MM.1S (cell line): ENCODE measurements at regions not wholly inside any gene's neighbourhood (a gene's known extent, or its start where the extent isn't known, plus 50 kb on each side); places are given as distances from the start of the nearest gene placed in this dataset.

Experiments used
- DNase-seq: peaks from one replicate; pipeline ENCODE4 v3.0.0-alpha.2; 2015
- H2AFZ ChIP-seq: fragments of 300-600 bp; sonication (generic); 2 replicates; pipeline ENCODE4 v1.6.0; 2016; ENCODE audit warnings: antibody characterized with exemption, low read length
- H3F3A ChIP-seq: fragments of 300-600 bp; sonication (generic); 2 replicates; pipeline ENCODE4 v1.6.1; 2016; ENCODE audit warnings: mild to moderate bottlenecking, antibody characterized with exemption, low read length, moderate library complexity, mixed read lengths; ENCODE audit not compliant: insufficient read depth
- H3K27ac ChIP-seq: fragments of 300-600 bp; sonication (generic); 2 replicates; pipeline ENCODE4 v1.5.1; 2016; ENCODE audit warnings: mild to moderate bottlenecking, low read length
- H3K27me3 ChIP-seq: fragments of 300-600 bp; sonication (generic); replicated peaks from 2 replicates; pipeline ENCODE4 v1.6.0; 2016; ENCODE audit warnings: low read length; ENCODE audit not compliant: insufficient read depth
- H3K36me3 ChIP-seq: fragments of 300-600 bp; sonication (generic); replicated peaks from 2 replicates; pipeline ENCODE4 v1.6.1; 2016; ENCODE audit warnings: mild to moderate bottlenecking, low read length, mixed read lengths; ENCODE audit not compliant: insufficient read depth
- H3K4me1 ChIP-seq: fragments of 300-600 bp; sonication (generic); 2 replicates; pipeline ENCODE4 v1.6.1; 2016; ENCODE audit warnings: low read length, mixed read lengths
- H3K4me2 ChIP-seq: fragments of 300-600 bp; sonication (generic); 2 replicates; pipeline ENCODE4 v1.6.0; 2016; ENCODE audit warnings: low read depth, low read length
- H3K4me3 ChIP-seq: fragments of 300-600 bp; sonication (generic); 2 replicates; pipeline ENCODE4 v1.5.1; 2016; ENCODE audit warnings: low read length, mixed read lengths
- H3K79me2 ChIP-seq: fragments of 300-600 bp; sonication (generic); 2 replicates; pipeline ENCODE4 v1.6.1; 2016; ENCODE audit warnings: mixed run types, low read length, mixed read lengths
- H3K9ac ChIP-seq: fragments of 300-600 bp; sonication (generic); 2 replicates; pipeline ENCODE4 v1.6.1; 2016; ENCODE audit warnings: low read length, mixed read lengths
- H3K9me2 ChIP-seq: fragments of 300-600 bp; sonication (generic); replicated peaks from 2 replicates; pipeline ENCODE4 v1.6.1; 2016; ENCODE audit warnings: mild to moderate bottlenecking, low read length, mixed read lengths; ENCODE audit not compliant: insufficient read depth
- H3K9me3 ChIP-seq: fragments of 300-600 bp; sonication (generic); replicated peaks from 2 replicates; pipeline ENCODE4 v1.6.1; 2016; ENCODE audit warnings: mild to moderate bottlenecking, low read length, mixed read lengths; ENCODE audit not compliant: insufficient read depth
- H4K20me1 ChIP-seq: fragments of 300-600 bp; sonication (generic); 2 replicates; pipeline ENCODE4 v1.6.1; 2016; ENCODE audit warnings: mild to moderate bottlenecking, low read length, moderate library complexity, mixed read lengths; ENCODE audit not compliant: insufficient read depth
- CTCF ChIP-seq: fragments of 300-600 bp; sonication (generic); IDR thresholded peaks from 2 replicates; pipeline ENCODE4 v1.5.1; 2016; ENCODE audit warnings: antibody characterized with exemption, low read length, mixed read lengths
- EZH2 ChIP-seq: fragments of 300-600 bp; sonication (generic); optimal IDR thresholded peaks from 2 replicates; pipeline ENCODE3; 2017; ENCODE audit warnings: low read depth, mild to moderate bottlenecking, antibody characterized with exemption, low read length, mixed read lengths
- EZH2phosphoT487 ChIP-seq: fragments of 300-600 bp; sonication (generic); IDR thresholded peaks from 2 replicates; pipeline ENCODE4 v1.6.1; 2018; ENCODE audit warnings: antibody characterized with exemption, low read length

- DNase-seq, result no peak
- H3F3A ChIP-seq, result no peaks in the 10 kb centered on the region
- H3K36me3 ChIP-seq, result no peaks in the 10 kb centered on the region
- no peaks in the 10 kb centered on the region for H3K79me2 ChIP-seq
- no peak overlapping the region for H3K4me2 ChIP-seq
- H3K4me1 ChIP-seq, result no peaks in the 10 kb centered on the region
- no peak overlapping the region for H2AFZ ChIP-seq
- H3K4me3 ChIP-seq, result no peak overlapping the region
- H3K9me2 ChIP-seq, result no peaks in the 10 kb centered on the region
- H3K9me3 ChIP-seq, result no peaks in the 10 kb centered on the region
- no peak for TF ChIP-seq CTCF
- no peak for TF ChIP-seq EZH2
- no peak for TF ChIP-seq EZH2phosphoT487
- no peak overlapping the region for H3K27ac ChIP-seq
- H4K20me1 ChIP-seq, result no peaks in the 10 kb centered on the region
- no peaks in the 10 kb centered on the region for H3K27me3 ChIP-seq
- H3K9ac ChIP-seq, result no peak overlapping the region
Observed at GRCh38 chr2:149692961-149693396, 105.4 kb upstream of the MMADHC start.

GRCh38 chr2:149690825-149691224 is 103.2 kb upstream of the MMADHC start:
- Histone ChIP-seq H3K4me1 (no peaks in the 10 kb centered on the region), H3K27ac (no peak overlapping the region), H4K20me1 (no peaks in the 10 kb centered on the region), H3K9ac (no peak overlapping the region), H3F3A (no peaks in the 10 kb centered on the region), H2AFZ (no peak overlapping the region), H3K36me3 (no peaks in the 10 kb centered on the region), H3K9me2 (no peaks in the 10 kb centered on the region), H3K4me2 (no peak overlapping the region), H3K79me2 (no peaks in the 10 kb centered on the region), H3K9me3 (no peaks in the 10 kb centered on the region), H3K27me3 (no peaks in the 10 kb centered on the region), H3K4me3 (no peak overlapping the region)
- TF ChIP-seq EZH2 (no peak), EZH2phosphoT487 (no peak), CTCF (no peak)
- no peak for DNase-seq

GRCh38 chr2:149687052-149687427 is 99.5 kb upstream of the MMADHC start:
- no peak overlapping the region for H3K4me3 ChIP-seq

More at GRCh38 chr2:149687052-149687427, 99.5 kb upstream of the MMADHC start:
- Histone ChIP-seq H3F3A (no peaks in the 10 kb centered on the region), H3K79me2 (no peaks in the 10 kb centered on the region), H3K9me3 (no peaks in the 10 kb centered on the region), H3K36me3 (no peaks in the 10 kb centered on the region), H2AFZ (no peak overlapping the region), H3K4me2 (no peak overlapping the region), H4K20me1 (no peaks in the 10 kb centered on the region), H3K4me1 (no peaks in the 10 kb centered on the region), H3K9ac (no peak overlapping the region), H3K27ac (no peak overlapping the region), H3K9me2 (no peaks in the 10 kb centered on the region), H3K27me3 (no peaks in the 10 kb centered on the region)
- DNase-seq, result no peak
- no peak for TF ChIP-seq EZH2
- TF ChIP-seq CTCF, result no peak
- TF ChIP-seq EZH2phosphoT487, result no peak
